GM18511 (cell line): ENCODE measurements at regions not wholly inside any gene's neighbourhood (a gene's known extent, or its start where the extent isn't known, plus 50 kb on each side); places are given as distances from the start of the nearest gene placed in this dataset.
"Not testable (repeated sequence)": the region's sequence is repeated elsewhere in the genome, so short reads cannot be mapped to it uniquely, and the experiment has no call there.

Experiments used
- ATAC-seq: cut with Tn5 transposase; IDR thresholded peaks from one replicate; pipeline ENCODE4 v1.9.1; 2021; ENCODE audit warnings: mild to moderate bottlenecking, moderate library complexity; ENCODE audit not compliant: unreplicated experiment

- no peak for ATAC-seq
Measured at GRCh38 chr5:167352801-167353200, 938.6 kb upstream of the WWC1 start.

DNA sequence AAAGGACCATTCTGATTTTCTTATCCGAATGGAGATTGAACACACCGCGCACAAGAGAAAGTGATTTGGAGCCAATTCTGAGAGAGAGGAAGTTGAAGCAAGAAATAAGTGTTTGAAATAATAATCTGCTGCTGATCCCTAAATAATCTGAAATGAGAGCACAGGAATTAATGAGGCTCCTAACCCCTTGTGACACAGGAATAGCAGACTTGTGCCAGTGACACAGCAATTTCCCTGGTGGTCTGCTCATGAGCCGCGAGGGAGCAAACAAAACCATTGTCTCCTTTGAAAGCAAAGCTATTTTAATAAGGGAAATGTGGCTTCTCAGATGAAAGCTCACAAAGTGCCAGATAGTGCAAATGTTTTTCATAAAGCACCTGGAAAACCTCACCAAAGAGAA, 936.1 kb upstream of the WWC1 start:
- no peak for ATAC-seq

DNA sequence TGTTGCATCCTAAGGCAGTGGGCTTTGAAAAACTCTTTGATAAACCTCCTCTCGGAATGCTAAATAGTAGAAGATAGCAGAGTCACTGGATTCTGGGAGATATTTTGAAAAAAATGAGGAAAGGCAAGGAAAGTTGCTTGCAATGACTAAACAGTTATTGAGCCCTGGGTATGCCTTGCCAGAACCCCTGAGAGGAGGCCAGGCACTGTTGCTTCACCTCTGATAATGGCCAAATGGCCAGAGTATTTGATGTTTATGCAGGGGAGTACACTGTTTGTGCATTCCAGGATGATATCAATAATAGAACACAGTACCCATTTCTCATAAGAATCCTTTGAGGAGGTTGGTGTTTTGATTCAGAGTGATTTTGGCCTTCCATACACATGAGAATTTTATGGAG, 935.1 kb upstream of the WWC1 start:
- no peak for ATAC-seq

DNA sequence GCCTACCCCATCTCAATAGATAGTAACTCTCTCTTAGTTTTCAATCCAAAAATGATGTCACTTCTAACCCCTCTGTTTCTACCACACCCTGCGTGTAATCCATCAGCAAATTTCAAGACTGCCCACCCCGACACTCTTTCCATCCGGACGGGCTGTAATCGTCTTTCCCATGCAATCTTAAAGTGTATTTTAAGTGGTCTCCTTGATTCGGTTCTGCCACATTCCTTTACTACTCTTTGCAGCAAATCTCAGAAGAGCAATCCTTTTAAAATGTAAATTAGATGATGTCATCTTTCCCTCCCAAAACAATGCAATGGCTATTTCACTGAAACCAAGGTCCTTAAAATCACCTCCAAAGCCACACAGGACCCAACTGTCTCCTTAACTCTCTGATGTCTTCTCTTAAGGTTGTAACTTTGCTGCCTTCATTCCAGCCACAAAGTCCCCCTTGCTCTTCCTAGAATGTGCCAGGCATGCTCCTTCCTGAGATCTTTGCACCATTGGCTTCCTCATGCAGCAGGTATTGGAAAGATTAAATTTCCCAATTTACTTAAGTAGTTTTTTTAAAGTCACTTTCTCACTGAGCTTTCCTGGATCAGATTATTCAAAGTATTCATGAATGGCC, 932.5 kb upstream of the WWC1 start:
- ATAC-seq = no peak

- no peak for ATAC-seq
Measured at GRCh38 chr5:167361795-167362194, 929.6 kb upstream of the WWC1 start.

GRCh38 chr5:167363065-167363464, 928.4 kb upstream of the WWC1 start:
- ATAC-seq = no peak

GRCh38 chr5:167375125-167375524, 916.3 kb upstream of the WWC1 start:
- ATAC-seq = no peak

DNA sequence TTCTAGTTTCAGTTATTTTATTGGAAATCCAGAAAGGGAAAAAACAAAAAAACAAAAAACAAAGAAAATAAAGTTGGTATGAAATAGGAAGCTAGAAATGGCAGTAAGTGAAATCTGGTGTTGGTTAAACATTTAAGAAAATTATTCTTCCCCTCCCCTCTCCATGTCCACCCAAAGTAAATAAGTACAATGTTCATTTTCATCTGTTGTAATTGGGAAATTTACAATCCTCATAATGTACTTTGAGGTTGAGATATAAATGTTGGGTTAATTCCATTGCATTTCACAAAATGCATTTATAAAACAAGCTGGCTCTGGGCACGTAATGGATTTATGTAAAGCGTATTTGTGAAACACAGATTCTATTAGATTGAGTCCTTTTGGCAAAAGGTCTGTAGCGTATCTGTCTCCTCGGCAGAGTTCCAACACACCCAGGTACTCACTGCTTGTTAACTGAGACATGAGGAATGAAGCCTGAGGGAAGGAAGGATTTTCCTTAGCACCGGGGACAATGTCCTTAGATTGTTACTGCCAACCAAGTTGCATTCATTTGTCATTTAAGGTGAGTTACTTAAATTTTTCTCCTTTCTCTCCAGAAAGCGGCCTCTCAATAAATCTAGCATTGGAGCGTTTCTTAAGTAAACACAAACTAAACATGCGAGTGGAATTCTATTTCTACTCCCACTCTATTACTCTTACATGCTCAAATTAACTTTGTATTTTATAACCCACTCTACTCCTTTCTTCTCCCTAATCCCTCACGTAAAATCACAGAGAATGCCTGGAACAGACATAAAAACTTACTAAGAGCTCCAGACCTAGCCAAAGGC, 912.3 kb upstream of the WWC1 start:
- no peak for ATAC-seq

- ATAC-seq = no peak
Measured at GRCh38 chr5:167381457-167381856, 910.0 kb upstream of the WWC1 start.

DNA sequence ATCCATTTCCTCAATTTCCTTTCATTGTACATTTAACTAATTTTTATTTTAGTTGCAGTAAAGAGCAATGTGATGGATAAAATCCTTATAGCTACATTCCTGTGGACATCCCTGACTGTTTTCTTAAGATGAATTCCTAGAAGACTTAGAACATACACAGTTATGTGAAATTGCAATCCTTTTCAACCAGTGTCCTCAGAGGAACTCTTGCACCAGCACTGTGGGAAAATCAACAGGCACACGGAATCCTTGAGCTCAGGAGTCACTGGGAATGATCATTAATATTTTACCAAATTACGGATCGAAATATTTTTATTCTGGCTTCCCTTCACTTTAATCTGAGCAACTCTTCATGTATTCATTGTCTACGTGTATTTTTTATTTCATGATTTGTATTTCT, 901.9 kb upstream of the WWC1 start:
- ATAC-seq = no peak

DNA sequence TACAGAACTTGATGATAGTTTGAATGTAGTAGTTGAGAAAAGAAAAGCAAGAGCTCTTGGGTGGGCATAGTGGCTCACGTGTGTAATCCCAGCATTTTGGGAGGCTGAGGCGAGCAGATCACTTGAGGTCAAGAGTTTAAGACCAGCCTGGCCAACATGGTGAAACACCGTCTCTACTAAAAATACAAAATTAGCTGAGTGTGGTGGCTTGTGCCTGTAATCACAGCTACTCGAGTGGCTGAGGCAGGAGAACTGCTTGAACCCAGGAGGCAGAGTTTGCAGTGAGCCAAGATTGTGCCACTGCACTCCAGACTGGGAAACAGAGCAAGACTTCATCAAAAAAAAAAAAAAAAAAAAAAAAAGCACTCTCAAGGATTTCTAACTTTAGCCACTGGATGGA, 900.2 kb upstream of the WWC1 start:
- ATAC-seq = not testable (repeated sequence)

DNA sequence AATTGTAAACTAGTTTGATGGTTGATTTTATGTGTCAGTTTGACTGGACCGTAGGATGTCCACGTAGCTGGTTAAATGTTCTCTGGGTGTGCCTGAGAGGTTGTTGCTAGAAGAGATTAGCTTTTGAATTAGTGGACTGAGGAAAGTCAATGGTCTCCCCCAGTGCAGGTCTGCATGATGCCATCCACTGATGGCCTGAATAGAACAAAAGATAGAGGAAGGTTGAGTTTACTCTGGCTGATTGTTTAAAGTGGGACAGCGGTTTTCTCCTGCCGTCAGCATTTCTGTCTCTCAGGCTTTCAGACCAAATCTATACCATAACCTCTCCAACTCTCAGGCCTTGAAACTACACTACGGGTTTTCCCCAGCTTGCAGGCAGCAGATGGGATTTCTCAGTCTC, 899.2 kb upstream of the WWC1 start:
- ATAC-seq = no peak

GRCh38 chr5:167393358-167393757, 898.1 kb upstream of the WWC1 start:
- ATAC-seq = no peak

DNA sequence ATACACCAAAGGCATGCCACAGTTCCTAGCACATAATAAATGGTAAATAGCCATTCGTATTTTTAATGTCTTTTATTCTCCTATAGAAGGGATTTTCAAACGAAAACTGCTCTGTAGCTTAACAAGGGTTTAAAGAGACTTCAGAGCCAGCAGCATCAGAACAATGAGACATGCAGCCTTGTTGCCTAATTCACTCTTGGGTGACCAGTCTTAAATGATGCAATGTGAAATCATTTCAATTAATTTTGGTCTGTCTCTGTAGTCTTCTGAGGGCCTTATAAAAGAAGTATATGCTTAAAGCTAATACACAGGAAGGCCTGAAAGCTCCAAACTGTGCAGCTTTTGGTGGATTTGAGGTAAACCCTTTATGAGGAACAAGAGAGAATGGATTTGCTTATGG, 888.8 kb upstream of the WWC1 start:
- no peak for ATAC-seq

GRCh38 chr5:167406513-167406912, 884.9 kb upstream of the WWC1 start:
- ATAC-seq = no peak

- no peak for ATAC-seq
Measured at GRCh38 chr5:167412556-167412955, 878.9 kb upstream of the WWC1 start.

- no peak for ATAC-seq
Measured at GRCh38 chr5:167413506-167413905, 877.9 kb upstream of the WWC1 start.

DNA sequence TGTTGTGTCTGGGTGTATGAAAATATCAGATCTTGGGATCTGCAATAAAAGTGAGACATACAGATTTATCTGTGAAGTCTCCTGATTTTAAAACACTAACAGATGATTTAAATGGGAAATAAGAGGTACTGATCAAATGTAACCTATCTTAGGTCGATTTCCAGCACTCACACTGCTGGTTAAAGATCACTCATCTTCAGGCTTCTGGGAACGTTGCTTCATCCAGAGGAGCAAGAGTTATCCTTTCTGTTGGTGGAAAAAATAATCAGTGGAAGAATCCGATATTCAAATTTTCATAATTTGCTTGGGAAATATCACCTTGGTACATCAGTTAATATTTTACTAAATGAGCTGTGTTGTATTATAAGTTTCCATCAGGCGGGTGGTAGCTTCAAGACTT, 876.8 kb upstream of the WWC1 start:
- no peak for ATAC-seq

GRCh38 chr5:167415779-167416746, 875.4 kb upstream of the WWC1 start:
- no peak for ATAC-seq

DNA sequence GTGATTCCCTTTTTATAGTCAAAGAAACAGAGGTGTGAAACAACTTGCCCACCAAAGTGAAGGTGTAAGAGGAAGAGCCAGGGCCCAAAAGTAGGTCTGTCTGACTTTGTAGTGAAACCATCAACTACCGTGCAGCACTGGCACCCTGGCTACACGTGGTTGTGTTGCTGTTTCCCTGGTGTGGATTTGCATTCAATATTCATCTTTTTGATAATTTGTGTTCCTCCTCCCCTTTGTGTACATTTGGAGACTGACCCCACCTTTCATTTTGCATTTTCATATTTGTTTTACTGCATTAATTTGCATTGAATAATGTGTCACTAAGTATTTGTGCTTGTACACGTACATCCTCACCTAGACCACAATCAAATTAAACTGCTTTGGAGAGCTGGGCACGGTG, 873.8 kb upstream of the WWC1 start:
- ATAC-seq = no peak

DNA sequence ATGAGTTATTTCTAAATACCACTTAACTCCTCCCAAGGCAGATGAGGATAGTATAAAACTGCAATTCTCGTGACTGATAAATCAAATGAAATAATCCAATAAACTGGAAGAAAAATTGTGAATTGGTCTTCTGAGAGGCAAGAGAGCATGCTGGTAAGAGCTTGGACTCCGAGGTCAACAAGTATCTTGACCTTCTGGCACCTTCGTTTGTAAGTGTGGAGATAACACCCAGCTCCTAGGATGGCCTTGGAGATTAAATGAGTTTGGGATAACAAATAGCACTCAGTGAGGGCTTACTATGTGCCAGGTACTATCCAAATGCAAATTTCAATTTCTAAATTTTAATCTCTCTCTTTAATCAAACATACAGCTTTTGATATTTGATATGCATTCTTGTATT, 866.3 kb upstream of the WWC1 start:
- no peak for ATAC-seq

DNA sequence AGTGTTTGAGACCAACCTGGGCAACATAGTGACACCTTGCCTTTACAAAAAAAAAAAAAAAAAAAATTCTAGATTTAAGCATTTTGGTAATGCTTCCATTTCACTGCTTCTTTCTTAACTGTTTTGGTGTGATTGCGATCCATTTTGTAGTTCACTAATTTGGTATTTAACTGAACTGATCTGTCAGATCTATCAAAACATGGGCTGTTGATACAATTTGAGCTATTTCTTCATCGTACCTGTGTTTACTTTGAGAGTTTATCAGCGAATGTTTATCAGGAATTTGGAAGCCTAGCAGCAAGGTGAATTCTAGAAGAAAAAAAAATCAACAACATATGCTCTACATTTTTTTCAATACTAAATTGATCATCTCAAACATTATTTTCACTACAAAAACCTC, 864.9 kb upstream of the WWC1 start:
- ATAC-seq = no peak
